Amniotic epithelial cell (primary cell): ENCODE measurements at regions not wholly inside any gene's neighbourhood (a gene's known extent, or its start where the extent isn't known, plus 50 kb on each side); places are given as distances from the start of the nearest gene placed in this dataset.
"Not testable (repeated sequence)": the region's sequence is repeated elsewhere in the genome, so short reads cannot be mapped to it uniquely, and the experiment has no call there.

Experiments
- DNase-seq: peaks from one replicate; pipeline ENCODE4 v3.0.0-alpha.2; 2010; ENCODE audit warnings: low read depth

- no peak for DNase-seq
These were observed 1065.7 kb downstream of the DNAJB9 start for GRCh38 chr7:109635374-109635773.

- no peak for DNase-seq
These were observed 1067.8 kb downstream of the DNAJB9 start for GRCh38 chr7:109637428-109637990.

GRCh38 chr7:109638321-109638720 is 1068.6 kb downstream of the DNAJB9 start:
- no peak for DNase-seq

GRCh38 chr7:109639561-109639960 is 1069.9 kb downstream of the DNAJB9 start:
- DNase-seq, result no peak

- no peak for DNase-seq
These were observed 1071.8 kb downstream of the DNAJB9 start for GRCh38 chr7:109641445-109641844.

DNA sequence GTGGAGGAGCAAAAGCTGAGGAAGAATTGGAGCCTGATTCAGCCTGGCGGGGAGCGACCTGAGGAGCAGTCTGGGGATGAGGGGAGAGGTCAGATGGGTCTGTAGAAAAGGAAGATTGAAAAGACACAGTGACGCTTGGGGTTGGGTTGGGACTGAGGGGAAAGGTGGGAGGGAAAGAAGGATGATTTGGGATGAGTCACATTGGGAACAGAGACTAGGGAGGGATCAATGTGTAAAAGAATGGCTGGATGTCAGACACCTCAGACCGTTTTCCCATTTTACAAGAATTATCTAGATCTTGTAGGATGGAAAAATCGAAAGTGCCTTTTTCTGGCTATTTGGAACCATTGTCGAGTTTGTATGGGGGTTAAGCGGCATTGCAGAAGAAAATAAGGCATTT is 1076.5 kb downstream of the DNAJB9 start:
- no peak for DNase-seq

GRCh38 chr7:109646594-109646993 is 1076.9 kb downstream of the DNAJB9 start:
- not testable (repeated sequence) for DNase-seq

DNA sequence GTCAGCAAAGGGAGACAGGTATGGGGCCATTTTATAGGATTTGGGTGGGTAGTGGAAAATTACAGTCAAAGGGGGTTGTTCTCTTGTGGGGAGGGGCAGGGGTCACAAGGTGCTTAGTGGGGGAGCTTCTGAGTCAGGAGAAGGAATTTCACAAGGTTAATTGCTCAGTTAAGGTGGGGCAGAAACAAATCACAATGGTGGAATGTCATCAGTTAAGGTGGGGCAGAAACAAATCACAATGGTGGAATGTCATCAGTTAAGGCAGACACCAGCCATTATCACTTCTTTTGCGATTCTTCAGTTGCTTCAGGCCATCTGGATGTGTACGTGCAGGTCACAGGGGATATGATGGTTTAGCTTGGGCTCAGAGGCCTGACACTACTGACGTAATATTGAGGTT is 1077.6 kb downstream of the DNAJB9 start:
- not testable (repeated sequence) for DNase-seq

- DNase-seq, result no peak
These were observed 1089.6 kb downstream of the DNAJB9 start for GRCh38 chr7:109659261-109659660.

DNA sequence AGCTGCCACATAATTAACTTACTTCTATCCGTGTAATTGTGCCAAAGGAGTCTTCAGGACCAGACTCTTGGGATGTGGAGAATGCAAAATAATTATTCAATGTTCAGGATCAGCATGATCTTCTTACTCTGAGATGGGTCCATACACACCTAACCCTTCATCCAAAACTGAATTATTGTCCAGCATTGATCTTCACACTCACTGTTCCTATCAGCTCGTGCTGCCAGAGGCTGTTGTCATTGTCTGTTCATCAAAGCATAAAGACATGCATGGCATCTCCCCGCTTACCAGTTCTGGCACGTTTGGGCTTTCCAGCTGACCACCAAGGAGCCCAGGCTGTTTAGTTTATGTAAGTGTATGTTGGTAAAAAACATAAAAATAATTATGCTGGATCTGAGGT is 1090.7 kb downstream of the DNAJB9 start:
- no peak for DNase-seq

GRCh38 chr7:109663806-109664205 is 1094.1 kb downstream of the DNAJB9 start:
- no peak for DNase-seq

GRCh38 chr7:109687269-109687668 is 1117.6 kb downstream of the DNAJB9 start:
- DNase-seq, result not testable (repeated sequence)

- DNase-seq, result not testable (repeated sequence)
These were observed 1122.9 kb downstream of the DNAJB9 start for GRCh38 chr7:109692613-109693012.

DNA sequence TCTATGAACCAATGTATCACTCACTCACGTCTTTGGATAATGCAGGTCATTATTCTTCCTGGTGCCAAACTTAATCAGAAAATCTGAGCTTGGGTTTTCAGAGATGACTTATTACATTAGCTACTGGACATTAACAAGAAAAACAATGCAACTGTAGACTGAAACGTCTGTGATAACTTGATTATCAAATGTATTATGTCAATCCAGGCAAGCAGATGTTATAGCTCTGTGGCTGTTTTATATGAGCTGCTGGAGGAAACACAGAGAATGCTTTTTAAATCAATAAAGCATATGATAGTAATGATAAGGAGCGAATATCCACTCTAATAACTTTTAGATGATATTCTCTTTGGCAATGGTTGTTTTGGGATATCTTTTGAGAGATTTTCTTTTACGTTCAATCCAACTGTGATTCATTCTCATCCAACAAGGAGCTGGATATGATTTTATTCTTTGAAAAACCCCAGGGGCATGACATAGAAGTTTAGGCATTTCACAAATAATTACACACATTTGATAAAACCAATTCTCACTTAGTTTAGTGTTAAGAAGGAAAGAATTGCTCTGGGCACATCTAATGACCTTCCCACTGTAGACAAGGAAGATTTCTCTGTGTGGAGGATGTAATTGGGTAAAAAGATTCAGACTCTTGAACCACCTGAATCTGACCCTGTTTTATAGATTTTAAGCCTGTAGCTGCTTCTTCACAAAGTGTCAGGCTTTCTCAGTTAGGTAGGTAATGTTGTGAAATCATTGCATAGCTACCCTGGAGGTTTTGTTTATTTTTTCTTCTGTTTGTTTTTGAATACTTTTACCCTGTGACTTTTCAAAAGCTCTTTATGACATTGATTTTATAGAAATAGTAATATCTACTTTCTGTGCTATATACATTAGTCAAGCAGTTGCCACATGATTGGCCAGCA is 1124.7 kb downstream of the DNAJB9 start:
- DNase-seq, result no peak

DNA sequence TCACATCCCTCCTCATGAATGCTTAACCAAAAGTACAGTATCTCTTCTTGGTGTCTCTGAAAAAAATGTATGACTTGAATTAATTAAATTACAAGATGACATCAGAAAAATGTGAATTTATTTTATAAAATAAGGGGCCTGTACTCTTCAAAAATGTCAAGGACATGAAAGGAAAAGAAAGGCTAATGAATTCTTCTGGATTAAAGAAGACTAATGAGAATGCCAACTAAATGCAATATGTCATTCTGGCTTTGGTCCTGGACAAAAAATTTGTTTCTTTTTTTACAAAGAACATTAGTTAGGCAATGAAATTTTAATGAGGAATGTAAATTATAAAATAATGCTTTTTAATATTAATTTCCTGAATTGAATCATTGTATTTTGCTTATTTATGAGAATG is 1125.7 kb downstream of the DNAJB9 start:
- DNase-seq, result no peak

DNA sequence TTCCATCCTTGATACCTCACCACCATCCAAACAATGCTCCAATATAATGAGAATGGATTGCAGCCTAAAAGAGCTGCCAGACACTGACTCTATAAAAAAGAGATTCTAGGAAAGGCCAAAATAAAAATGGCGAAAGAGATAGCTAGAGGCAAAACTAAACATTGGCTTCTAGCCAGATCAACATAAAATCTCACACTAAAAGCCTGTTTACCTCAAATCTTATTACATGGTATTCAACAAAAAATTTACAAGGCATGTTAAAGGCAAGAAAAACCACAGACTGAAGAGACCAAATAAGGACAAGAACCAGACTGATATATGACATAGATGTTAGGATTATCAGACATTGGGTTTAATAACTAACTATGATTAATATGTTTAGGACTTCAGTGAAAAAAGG is 1127.0 kb downstream of the DNAJB9 start:
- no peak for DNase-seq

GRCh38 chr7:109699661-109700060 is 1130.0 kb downstream of the DNAJB9 start:
- DNase-seq, result no peak

DNA sequence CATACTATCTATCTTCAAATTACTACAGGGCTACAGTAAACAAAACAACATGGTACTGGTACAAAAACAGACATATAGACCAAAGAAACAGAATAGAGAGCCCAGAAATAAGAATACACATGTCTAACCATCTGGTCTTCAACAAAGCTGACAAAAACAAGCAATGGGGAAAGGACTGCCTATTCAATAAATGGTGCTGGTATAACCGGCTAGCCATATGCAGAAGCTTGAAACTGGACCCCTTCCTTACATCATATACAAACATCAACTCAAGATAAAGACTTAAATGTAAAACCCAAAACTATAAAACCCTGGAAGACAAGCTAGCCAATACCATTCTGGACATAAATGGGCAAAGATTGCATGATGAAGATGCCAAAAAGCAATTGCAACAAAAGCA is 1143.7 kb downstream of the DNAJB9 start:
- DNase-seq, result no peak

- DNase-seq, result not testable (repeated sequence)
These were observed 1149.7 kb downstream of the DNAJB9 start for GRCh38 chr7:109719359-109719758.

- no peak for DNase-seq
These were observed 1164.9 kb downstream of the DNAJB9 start for GRCh38 chr7:109734601-109735000.

GRCh38 chr7:109735881-109736280 is 1166.2 kb downstream of the DNAJB9 start:
- no peak for DNase-seq

GRCh38 chr7:109745677-109746410 is 1176.2 kb downstream of the DNAJB9 start:
- DNase-seq, result no peak

DNA sequence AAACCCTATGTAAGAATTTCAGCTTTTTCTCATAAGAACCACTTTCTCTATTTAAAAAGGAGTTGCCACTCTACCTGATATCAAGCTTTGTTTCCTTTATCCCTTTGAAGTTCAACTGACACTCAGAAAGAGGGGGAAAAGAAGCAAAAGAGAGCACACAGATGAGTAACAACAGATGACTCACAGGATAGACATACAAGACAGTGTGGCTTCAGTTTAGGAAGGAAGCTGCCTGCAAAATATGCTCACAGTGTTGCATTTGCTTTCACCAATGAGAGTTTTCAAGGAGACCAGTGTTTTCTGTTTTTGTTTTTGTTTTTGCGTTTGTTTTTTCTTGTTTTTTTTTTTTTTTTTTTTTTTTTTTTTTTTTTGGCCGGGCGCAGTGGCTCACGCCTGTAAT is 1181.6 kb downstream of the DNAJB9 start:
- DNase-seq, result no peak
